GM18507 (cell line): ENCODE measurements at regions not wholly inside any gene's neighbourhood (a gene's known extent, or its start where the extent isn't known, plus 50 kb on each side); places are given as distances from the start of the nearest gene placed in this dataset.
"Not testable (repeated sequence)": the region's sequence is repeated elsewhere in the genome, so short reads cannot be mapped to it uniquely, and the experiment has no call there.

ENCODE experiments used
- DNase-seq: peaks from one replicate; pipeline ENCODE4 v3.0.0; 2011; ENCODE audit warnings: low read depth; ENCODE audit not compliant: insufficient read length; ENCODE audit errors: extremely low spot score
- FAIRE-seq: peaks from 2 replicates; lab custom pipeline; 2011; peaks lifted over from hg19 to GRCh38; lab: Jason Lieb, UNC

GRCh38 chr2:8505311-8505920, 176.4 kb upstream of the ID2 start:
- no peak for DNase-seq
- no peak for FAIRE-seq

- DNase-seq (no peak), FAIRE-seq (no peak)
These were observed 175.1 kb upstream of the ID2 start for GRCh38 chr2:8506746-8507145.

DNA sequence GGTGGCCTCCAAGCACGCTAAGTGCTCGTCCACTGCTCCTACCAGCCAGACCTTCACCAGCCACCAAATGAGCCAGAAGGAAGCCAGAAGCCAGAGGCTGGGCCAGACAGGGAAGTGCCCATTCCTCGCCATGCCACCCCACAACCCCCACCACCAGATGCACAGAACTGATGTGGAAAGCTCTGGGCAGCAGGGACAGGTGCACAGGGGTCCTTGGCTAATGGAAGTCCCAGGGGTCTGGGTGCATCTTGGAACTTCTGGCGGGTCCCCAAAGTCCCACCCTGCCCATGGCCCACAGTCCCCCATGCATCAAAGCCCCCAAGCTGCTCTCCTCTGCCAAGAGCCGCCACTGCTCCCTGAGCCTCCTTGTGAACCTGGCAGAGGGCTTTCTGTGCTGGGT, 173.1 kb upstream of the ID2 start:
- FAIRE-seq (no peak), DNase-seq (no peak)

- DNase-seq (no peak), FAIRE-seq (no peak)
These were observed 172.2 kb upstream of the ID2 start for GRCh38 chr2:8509621-8510020.

DNA sequence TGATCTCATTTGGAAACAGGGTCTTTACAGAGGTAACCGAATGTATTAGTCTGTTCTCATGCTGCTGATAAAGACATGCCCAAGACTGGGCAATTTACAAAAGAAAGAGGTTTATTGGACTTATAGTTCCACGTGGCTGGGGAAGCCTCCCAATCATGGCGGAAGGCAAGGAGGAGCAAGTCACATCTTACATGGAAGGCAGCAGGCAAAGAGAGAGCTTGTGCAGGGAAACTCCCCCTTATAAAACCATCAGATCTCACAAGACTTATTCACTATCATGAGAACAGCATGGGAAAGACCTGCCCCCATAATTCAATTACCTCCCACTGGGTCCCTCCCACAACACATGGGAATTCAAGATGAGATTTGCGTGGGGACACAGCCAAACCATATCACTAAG, 171.8 kb upstream of the ID2 start:
- FAIRE-seq, DNase-seq: not testable (repeated sequence)

GRCh38 chr2:8510519-8510918, 171.3 kb upstream of the ID2 start:
- FAIRE-seq: no peak
- no peak for DNase-seq

DNA sequence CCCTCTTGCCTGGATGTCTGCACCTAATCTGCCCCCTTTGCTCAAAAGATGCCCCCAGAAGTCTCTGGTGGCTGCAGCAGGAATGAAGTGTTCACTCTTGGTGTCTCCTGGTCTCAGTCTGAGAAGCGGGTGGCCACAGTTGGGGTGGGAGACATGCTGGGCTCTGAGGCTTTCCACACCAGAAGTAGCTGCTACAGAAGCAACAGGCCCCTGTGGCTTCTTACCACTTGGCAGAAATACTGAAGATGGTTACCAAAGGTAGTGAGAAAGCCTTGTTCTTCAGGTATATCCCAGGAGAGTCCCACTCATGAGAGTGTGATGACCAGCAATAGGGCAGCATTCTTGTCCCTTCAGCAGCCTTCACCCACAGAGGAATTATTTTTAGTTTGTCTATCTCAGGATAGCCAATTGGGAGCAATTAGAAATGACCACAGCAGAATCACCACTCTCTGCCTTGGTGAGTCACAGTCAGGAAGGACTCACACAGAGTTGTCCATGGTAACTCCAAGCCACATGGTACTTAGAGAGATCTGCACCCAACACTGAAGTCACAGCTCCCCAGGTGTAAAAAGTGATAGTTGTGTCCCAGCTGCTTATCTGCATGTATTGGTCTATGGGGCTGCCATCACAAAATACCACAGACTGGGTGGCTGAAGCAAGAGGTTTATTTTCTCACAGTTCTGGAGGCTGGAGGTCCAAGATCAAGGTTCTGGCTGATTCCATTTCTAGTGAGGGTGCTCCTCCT, 169.8 kb upstream of the ID2 start:
- FAIRE-seq: peak; percentile 21
- DNase-seq: no peak

- FAIRE-seq: no peak
These were observed 168.1 kb upstream of the ID2 start for GRCh38 chr2:8513601-8514273.

DNA sequence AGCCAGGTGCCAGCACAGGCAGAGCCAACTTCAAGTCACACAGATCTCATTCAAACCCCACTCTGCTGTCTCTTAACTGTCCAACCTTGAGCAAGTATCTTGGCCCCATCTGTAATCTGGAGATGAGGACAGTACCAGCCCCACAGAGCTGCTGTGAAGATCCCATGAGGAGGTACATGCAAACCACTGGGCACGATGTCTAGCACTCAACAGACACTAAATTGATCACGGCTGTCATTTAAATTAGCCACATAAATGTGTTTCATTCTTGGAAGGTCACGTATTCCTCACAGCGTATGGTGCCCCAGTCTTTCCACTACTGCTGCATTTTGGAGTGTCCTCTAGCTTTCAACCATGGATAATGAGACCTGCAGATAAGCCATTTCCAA, 167.6 kb upstream of the ID2 start:
- no peak for DNase-seq

More at GRCh38 chr2:8513601-8514273, 168.1 kb upstream of the ID2 start:
- DNase-seq: no peak

DNA sequence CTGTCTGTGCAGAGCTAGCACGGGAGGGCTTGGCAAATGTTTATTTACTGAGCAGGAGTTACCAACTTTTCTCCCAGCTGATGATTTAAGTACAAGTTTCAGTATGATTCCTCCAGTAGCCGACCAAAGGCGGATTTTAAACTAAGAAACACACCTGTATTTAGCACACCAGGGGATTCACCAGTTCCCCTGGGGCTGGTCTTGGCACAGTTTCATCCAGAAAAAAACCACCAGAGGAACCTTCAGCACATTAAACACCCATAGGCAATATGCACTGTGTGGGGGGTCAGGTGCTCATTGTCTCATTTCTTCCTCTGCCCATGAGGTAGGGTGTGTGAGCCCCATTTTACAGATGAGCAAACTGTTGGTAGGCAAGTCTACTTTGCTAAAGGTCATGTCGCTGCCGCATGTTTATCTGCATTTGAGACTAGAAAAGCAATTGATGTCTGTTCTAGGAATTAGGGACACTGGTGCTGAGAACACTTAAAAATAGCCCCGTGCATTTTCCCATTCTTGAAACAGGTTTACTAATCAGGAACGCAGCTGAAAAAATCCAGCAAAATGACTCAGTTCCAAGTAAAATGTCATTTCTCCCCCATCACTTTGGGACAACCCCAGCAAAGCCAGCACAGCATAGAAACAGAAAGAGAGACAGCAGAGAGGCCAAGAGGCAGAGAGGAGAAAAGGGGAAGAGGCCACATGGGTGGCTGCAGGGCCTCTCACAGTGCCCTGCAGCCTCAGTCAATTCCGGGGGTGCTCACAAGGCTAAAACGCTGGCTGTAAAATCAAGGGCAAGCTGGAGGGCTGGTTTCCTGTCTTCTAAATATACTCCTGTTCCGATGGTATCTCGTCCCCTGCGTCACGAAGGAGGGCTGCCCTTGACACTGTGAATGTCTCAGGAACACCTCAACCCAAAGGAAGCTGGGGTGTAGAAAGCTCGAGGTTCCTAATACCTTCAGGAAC, 166.8 kb upstream of the ID2 start:
- FAIRE-seq (peak; percentile 99), DNase-seq (peak; percentile 65)

More for the DNA sequence above, 167.6 kb upstream of the ID2 start:
- no peak for FAIRE-seq

DNA sequence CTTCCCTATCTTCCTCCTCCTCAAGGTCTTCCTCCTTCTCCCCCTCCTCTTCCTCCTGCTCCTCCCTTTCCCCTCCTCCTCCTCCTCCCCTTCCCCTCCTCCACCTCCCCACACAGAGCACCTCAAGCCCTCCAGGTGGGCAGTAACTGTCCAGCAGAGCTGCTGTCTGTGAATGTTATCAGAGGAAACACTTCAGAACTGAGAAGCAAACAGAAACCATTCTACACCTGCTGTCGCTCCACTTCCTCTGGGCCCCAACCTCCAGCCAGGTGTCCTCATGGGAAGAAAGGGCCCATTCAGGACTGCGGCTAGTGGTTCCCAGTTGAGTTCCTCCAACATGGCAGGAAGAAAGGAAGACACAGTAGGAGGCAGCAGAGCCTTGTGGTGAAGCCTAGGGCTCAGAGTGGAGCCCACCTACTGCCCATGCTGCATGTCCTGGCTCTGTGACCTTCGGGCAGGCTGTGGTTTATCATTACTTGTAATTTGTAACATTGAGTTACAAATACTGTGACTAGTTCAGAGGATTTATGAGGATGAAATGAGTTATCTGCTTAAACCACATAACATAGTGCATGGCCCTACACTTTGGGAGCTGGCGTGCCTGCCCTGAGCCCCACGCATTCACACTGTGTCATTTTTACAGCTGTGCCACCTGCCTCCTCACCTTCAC, 165.9 kb upstream of the ID2 start:
- FAIRE-seq (no peak), DNase-seq (peak; percentile 45)

GRCh38 chr2:8517850-8518498, 163.9 kb upstream of the ID2 start:
- no peak for FAIRE-seq

DNA sequence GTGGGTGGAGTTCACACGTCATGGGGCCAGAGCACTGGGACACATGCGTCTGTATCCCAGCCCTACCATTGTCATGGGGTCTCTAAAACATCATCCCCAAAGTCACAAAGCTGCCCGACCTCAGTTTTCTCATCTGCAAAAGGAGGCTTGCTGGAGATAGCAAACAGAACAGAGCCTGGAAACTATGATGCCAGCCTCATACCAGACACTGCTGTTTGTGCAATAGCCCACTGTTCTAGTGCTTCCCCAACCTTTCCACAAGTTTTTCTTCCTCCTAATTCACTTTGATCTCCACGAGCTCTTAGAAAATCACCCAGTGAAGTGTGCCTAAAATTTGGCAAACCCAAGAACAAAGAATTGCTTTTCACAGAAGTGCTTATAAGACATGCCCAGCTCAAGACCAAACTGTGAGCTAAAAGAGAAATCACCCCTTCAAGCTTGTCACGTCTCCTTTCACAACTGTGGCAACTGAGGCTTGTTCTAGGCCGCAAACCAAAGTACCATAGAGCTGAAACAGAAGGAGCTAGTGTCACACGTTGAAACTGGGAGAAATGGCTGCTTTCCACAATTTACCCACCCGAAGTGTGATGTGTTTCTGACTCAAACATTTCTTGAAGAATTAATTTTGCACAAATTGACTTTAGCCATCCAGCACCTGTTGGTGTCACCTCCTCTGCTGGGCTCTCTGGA, 162.7 kb upstream of the ID2 start:
- FAIRE-seq: peak; percentile 36

More at GRCh38 chr2:8517850-8518498, 163.9 kb upstream of the ID2 start:
- DNase-seq: no peak

DNA sequence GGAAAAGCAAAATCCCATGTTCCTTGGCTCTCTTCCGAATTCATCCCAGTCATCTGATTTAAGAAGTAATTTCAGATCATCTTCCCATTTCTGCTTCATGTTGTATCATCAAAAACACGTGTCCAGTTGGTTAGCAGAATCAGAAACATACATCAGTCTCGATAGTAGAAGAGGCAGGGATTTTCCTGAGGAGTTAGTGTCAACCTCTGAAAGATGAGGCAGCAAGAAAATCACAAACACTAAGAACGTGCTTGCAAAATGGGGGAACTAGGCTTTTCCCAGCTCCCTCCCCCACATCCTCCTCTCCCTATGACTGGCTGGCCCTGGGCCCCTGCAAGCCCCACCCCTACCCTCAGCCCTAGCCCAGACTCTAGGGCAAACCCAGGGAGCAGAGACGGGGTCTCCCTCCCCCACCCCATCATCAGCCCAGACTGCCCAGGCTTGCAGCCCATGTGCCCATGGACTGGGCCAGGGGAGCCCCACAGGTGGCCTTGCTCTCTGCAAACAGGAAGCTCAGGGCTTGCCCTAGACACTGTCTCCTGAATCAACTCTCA, 161.0 kb upstream of the ID2 start:
- no peak for DNase-seq
- peak; percentile 73 for FAIRE-seq

More for the DNA sequence above, 162.7 kb upstream of the ID2 start:
- DNase-seq: no peak

- FAIRE-seq (peak; percentile 81), DNase-seq (no peak)
These were observed 159.2 kb upstream of the ID2 start for GRCh38 chr2:8522687-8523086.

DNA sequence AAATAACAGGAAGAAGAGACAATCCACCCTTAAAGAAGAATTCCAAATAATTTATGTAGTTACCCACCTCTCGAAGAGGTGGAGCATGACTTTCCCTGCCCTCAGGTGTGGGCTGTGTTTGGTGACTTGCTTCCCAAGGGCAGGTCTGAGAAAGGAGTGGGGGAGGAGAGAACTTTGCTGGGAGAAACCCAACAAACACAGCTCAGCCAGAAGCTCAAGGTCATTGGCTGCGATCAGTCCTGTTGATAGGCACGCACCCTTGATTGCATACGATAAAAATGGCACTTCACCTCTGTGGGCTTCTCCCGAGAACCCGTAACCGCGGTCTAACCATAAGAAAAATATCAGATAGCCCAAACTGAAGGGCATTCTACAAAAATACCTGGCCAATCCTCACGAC, 157.5 kb upstream of the ID2 start:
- FAIRE-seq (peak; percentile 44), DNase-seq (no peak)

DNA sequence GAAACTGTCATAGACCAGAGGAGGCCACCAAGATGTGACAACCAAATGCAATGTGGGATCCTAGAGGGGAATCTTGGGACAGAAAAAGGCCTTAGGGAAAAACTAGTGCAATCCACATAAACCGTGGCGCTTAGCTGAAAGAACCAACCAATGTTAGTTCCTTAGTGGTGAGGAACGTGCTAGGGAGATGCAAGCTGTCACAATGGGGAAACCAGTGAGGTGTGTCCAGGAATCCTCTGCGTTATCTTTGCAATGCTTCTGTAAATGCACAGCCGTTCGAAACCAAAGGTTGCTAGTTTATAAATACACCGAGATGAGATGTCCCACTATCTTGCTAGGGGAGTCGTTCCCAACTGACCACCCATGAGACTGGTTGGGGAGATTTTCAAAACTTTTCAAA, 157.0 kb upstream of the ID2 start:
- no peak for DNase-seq
- FAIRE-seq: no peak

DNA sequence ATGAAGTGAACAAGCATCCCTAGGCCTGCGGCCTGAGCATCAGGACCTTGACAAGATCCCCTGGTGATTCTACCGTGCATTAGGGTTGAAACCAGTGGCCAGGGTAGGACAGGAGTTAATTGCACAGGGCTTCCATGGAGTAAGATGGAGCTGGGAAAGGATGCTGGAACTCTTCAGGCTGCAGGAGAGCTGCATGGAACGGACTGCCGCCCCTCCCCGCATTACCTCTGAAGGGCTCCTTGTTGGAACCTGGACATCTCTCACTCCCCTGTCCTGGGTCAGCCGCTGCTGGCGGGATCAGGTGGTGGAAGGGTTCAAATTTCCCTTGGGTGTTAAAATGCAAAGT, 156.6 kb upstream of the ID2 start:
- FAIRE-seq (no peak), DNase-seq (no peak)
